ENCODE measurements at regions not wholly inside any gene's neighbourhood (a gene's known extent, or its start where the extent isn't known, plus 50 kb on each side); places are given as distances from the start of the nearest gene placed in this dataset.
"Not testable (repeated sequence)": the region's sequence is repeated elsewhere in the genome, so short reads cannot be mapped to it uniquely, and the experiment has no call there.

- no peak for DNase-seq (ENCODE audit: low read depth)
Measured at GRCh38 chr3:194058753-194059152, 77.2 kb upstream of the HES1 start.

- no peak for DNase-seq (ENCODE audit: low read depth)
Measured at GRCh38 chr3:194061421-194062030, 74.4 kb upstream of the HES1 start.

- DNase-seq (ENCODE audit: low read depth): no peak
Measured at GRCh38 chr3:194062830-194063229, 73.1 kb upstream of the HES1 start.

- no peak for DNase-seq (ENCODE audit: low read depth)
Measured at GRCh38 chr3:194064380-194065332, 71.3 kb upstream of the HES1 start.

- not testable (repeated sequence) for DNase-seq (ENCODE audit: low read depth)
Measured at GRCh38 chr3:194067327-194067726, 68.6 kb upstream of the HES1 start.

- DNase-seq (ENCODE audit: low read depth): no peak
Measured at GRCh38 chr3:194067949-194068362, 68.0 kb upstream of the HES1 start.

GRCh38 chr3:194069421-194070219, 66.3 kb upstream of the HES1 start:
- peak; percentile 32 for DNase-seq (ENCODE audit: low read depth)

GRCh38 chr3:194070220-194070633, 65.7 kb upstream of the HES1 start:
- no peak for DNase-seq (ENCODE audit: low read depth)

GRCh38 chr3:194070634-194071409, 65.1 kb upstream of the HES1 start:
- peak; percentile 83 for DNase-seq (ENCODE audit: low read depth)

GRCh38 chr3:194072097-194072428, 63.9 kb upstream of the HES1 start:
- DNase-seq (ENCODE audit: low read depth): peak; percentile 27

GRCh38 chr3:194072691-194073279, 63.2 kb upstream of the HES1 start:
- no peak for DNase-seq (ENCODE audit: low read depth)

- DNase-seq (ENCODE audit: low read depth): no peak
Measured at GRCh38 chr3:194073926-194074325, 62.0 kb upstream of the HES1 start.

GRCh38 chr3:194075088-194075615, 60.8 kb upstream of the HES1 start:
- no peak for DNase-seq (ENCODE audit: low read depth)

- peak; percentile 54 for DNase-seq (ENCODE audit: low read depth)
Measured at GRCh38 chr3:194075802-194076460, 60.0 kb upstream of the HES1 start.

GRCh38 chr3:194076475-194076874, 59.5 kb upstream of the HES1 start:
- DNase-seq (ENCODE audit: low read depth): no peak

GRCh38 chr3:194077602-194078001, 58.3 kb upstream of the HES1 start:
- no peak for DNase-seq (ENCODE audit: low read depth)

- no peak for DNase-seq (ENCODE audit: low read depth)
Measured at GRCh38 chr3:194078045-194078821, 57.7 kb upstream of the HES1 start.

- no peak for DNase-seq (ENCODE audit: low read depth)
Measured at GRCh38 chr3:194079702-194080172, 56.2 kb upstream of the HES1 start.

GRCh38 chr3:194080436-194080835, 55.5 kb upstream of the HES1 start:
- DNase-seq (ENCODE audit: low read depth): no peak

All from LHCN-M2 (cell line).